ENCODE measurements at regions not wholly inside any gene's neighbourhood (a gene's known extent, or its start where the extent isn't known, plus 50 kb on each side); places are given as distances from the start of the nearest gene placed in this dataset.

GRCh38 chr4:145301386-145302080 lies 121.1 kb upstream of the OTUD4 start:
- H3K27me3 ChIP-seq = no peaks in the 10 kb centered on the region
- H3K4me1 ChIP-seq = no peaks in the 10 kb centered on the region
- no peaks in the 10 kb centered on the region for H3K9me3 ChIP-seq
- no peak for DNase-seq
- TF ChIP-seq CTCF (IDR thresholded peaks at IDR 0.05; ENCODE audit: low read depth, low read length) = no peak
- H3K36me3 ChIP-seq = no peaks in the 10 kb centered on the region
- H3K4me3 ChIP-seq (ENCODE audit: low read depth, low read length) = no peak overlapping the region

GRCh38 chr4:145299380-145300076 lies 119.1 kb upstream of the OTUD4 start:
- Histone ChIP-seq H3K4me3 (ENCODE audit: low read depth, low read length) (no peak overlapping the region), H3K36me3 (no peaks in the 10 kb centered on the region), H3K4me1 (no peaks in the 10 kb centered on the region), H3K9me3 (no peaks in the 10 kb centered on the region), H3K27me3 (no peaks in the 10 kb centered on the region)
- TF ChIP-seq CTCF (IDR thresholded peaks at IDR 0.05; ENCODE audit: low read depth, low read length) = no peak
- no peak for DNase-seq

- Histone ChIP-seq H3K9me3 (no peaks in the 10 kb centered on the region), H3K4me1 (no peaks in the 10 kb centered on the region), H3K36me3 (no peaks in the 10 kb centered on the region), H3K4me3 (ENCODE audit: low read depth, low read length) (no peak overlapping the region), H3K27me3 (no peaks in the 10 kb centered on the region)
- no peak for TF ChIP-seq CTCF (IDR thresholded peaks at IDR 0.05; ENCODE audit: low read depth, low read length)
- no peak for DNase-seq
These were observed 118.5 kb upstream of the OTUD4 start for GRCh38 chr4:145298885-145299284.

- Histone ChIP-seq H3K4me1 (no peaks in the 10 kb centered on the region), H3K4me3 (ENCODE audit: low read depth, low read length) (no peak overlapping the region), H3K36me3 (no peaks in the 10 kb centered on the region), H3K9me3 (no peaks in the 10 kb centered on the region), H3K27me3 (no peaks in the 10 kb centered on the region)
- DNase-seq = no peak
- TF ChIP-seq CTCF (IDR thresholded peaks at IDR 0.05; ENCODE audit: low read depth, low read length) = no peak
These were observed 117.2 kb upstream of the OTUD4 start for GRCh38 chr4:145297556-145297955.

GRCh38 chr4:145295547-145295946 lies 115.2 kb upstream of the OTUD4 start:
- no peaks in the 10 kb centered on the region for H3K4me1 ChIP-seq
- H3K36me3 ChIP-seq = no peaks in the 10 kb centered on the region
- no peak for DNase-seq
- no peak overlapping the region for H3K4me3 ChIP-seq (ENCODE audit: low read depth, low read length)
- TF ChIP-seq CTCF (IDR thresholded peaks at IDR 0.05; ENCODE audit: low read depth, low read length) = no peak
- no peaks in the 10 kb centered on the region for H3K27me3 ChIP-seq
- no peaks in the 10 kb centered on the region for H3K9me3 ChIP-seq

- no peak for TF ChIP-seq CTCF (IDR thresholded peaks at IDR 0.05; ENCODE audit: low read depth, low read length)
These were observed 114.7 kb upstream of the OTUD4 start for GRCh38 chr4:145295122-145295521.

More at GRCh38 chr4:145295122-145295521, 114.7 kb upstream of the OTUD4 start:
- no peaks in the 10 kb centered on the region for H3K36me3 ChIP-seq
- no peaks in the 10 kb centered on the region for H3K9me3 ChIP-seq
- no peaks in the 10 kb centered on the region for H3K4me1 ChIP-seq
- H3K4me3 ChIP-seq (ENCODE audit: low read depth, low read length) = no peak overlapping the region
- DNase-seq = no peak
- no peaks in the 10 kb centered on the region for H3K27me3 ChIP-seq
